ENCODE measurements at regions not wholly inside any gene's neighbourhood (a gene's known extent, or its start where the extent isn't known, plus 50 kb on each side); places are given as distances from the start of the nearest gene placed in this dataset.

GRCh38 chr5:114237766-114238165 is 124.1 kb upstream of the KCNN2 start:
- no peaks in the 10 kb centered on the region for H3K23me2 ChIP-seq (ENCODE audit: insufficient read length, low read depth, low read length, poor library complexity, severe bottlenecking)
- H3K4me1 ChIP-seq (ENCODE audit: insufficient read depth, low read length) = no peaks in the 10 kb centered on the region
- H3K56ac ChIP-seq (ENCODE audit: insufficient read length, low read depth, low read length) = no peak overlapping the region
- H3K4ac ChIP-seq (ENCODE audit: low read depth, low read length) = no peak overlapping the region
- H3K9me3 Mint-ChIP-seq = peaks cover 0 to 2% of the 10 kb centered on the region in 2 experiments; a peak in 1 of 5 replicates
- no peak overlapping the region for H2AK5ac ChIP-seq (ENCODE audit: insufficient read length, low read length)
- no peak overlapping the region for H2AFZ ChIP-seq (ENCODE audit: low read length)
- no peak overlapping the region for H3K4me2 ChIP-seq (ENCODE audit: insufficient read depth, insufficient read length, low read length)
- no peak overlapping the region for H4K5ac ChIP-seq (ENCODE audit: insufficient read length, low read depth, low read length)
- H3K4me1 Mint-ChIP-seq = no peaks in the 10 kb centered on the region
- H3K27ac ChIP-seq (ENCODE audit: insufficient read length, low read depth, low read length) = no peak overlapping the region
- no peak overlapping the region for H2BK120ac ChIP-seq (ENCODE audit: low read depth, low read length, poor library complexity, severe bottlenecking)
- no peaks in the 10 kb centered on the region for H3K79me2 ChIP-seq (ENCODE audit: insufficient read depth, low read length)
- H3K79me1 ChIP-seq (ENCODE audit: insufficient read depth, low read depth, low read length, poor library complexity, severe bottlenecking) = no peaks in the 10 kb centered on the region
- H3T11ph ChIP-seq (ENCODE audit: low read length) = no peak overlapping the region
- H4K8ac ChIP-seq (replicated peaks; ENCODE audit: insufficient read length, low read depth, low read length) = no peak overlapping the region
- H2BK5ac ChIP-seq (ENCODE audit: insufficient read length, low read length) = no peak overlapping the region
- H2BK15ac ChIP-seq (ENCODE audit: low read depth, low read length) = no peak overlapping the region
- H2BK20ac ChIP-seq (ENCODE audit: low read depth, low read length, poor library complexity, severe bottlenecking) = no peak overlapping the region
- no peak overlapping the region for H4K91ac ChIP-seq (ENCODE audit: insufficient read length, low read depth, low read length)
- H3K23ac ChIP-seq (ENCODE audit: insufficient read length, low read depth, low read length) = no peak overlapping the region
- H4K20me1 ChIP-seq (ENCODE audit: control insufficient read depth, insufficient read depth, insufficient read length) = no peaks in the 10 kb centered on the region
- no peak overlapping the region for H3K27ac Mint-ChIP-seq
- no peak overlapping the region for H3K4me3 Mint-ChIP-seq
- H3K14ac ChIP-seq (ENCODE audit: insufficient read depth, low read length) = no peak overlapping the region
- no peaks in the 10 kb centered on the region for H3K9me3 ChIP-seq (ENCODE audit: control insufficient read depth, low read depth, low read length)
- no peak overlapping the region for H2BK12ac ChIP-seq (ENCODE audit: insufficient read length, low read depth, low read length)
- TF ChIP-seq, protein P1, sequence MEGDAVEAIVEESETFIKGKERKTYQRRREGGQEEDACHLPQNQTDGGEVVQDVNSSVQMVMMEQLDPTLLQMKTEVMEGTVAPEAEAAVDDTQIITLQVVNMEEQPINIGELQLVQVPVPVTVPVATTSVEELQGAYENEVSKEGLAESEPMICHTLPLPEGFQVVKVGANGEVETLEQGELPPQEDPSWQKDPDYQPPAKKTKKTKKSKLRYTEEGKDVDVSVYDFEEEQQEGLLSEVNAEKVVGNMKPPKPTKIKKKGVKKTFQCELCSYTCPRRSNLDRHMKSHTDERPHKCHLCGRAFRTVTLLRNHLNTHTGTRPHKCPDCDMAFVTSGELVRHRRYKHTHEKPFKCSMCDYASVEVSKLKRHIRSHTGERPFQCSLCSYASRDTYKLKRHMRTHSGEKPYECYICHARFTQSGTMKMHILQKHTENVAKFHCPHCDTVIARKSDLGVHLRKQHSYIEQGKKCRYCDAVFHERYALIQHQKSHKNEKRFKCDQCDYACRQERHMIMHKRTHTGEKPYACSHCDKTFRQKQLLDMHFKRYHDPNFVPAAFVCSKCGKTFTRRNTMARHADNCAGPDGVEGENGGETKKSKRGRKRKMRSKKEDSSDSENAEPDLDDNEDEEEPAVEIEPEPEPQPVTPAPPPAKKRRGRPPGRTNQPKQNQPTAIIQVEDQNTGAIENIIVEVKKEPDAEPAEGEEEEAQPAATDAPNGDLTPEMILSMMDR (conservative IDR thresholded peaks at IDR 0.05) = no peak
- H3K18ac ChIP-seq (ENCODE audit: insufficient read length, low read depth, low read length) = no peak overlapping the region
- no peaks in the 10 kb centered on the region for H3K27me3 Mint-ChIP-seq (ENCODE audit: low read depth)
- no peaks in the 10 kb centered on the region for H3K36me3 Mint-ChIP-seq (ENCODE audit: insufficient read depth in 1 of 3, low read depth in 3 of 3)
- H3K27me3 ChIP-seq (ENCODE audit: insufficient read depth, low read length) = no peaks in the 10 kb centered on the region
- WGBS (ENCODE audit: extremely low coverage, insufficient read length, low lambda C conversion rate) = no CpG with 5 or more reads among the region's 5 CpGs
- H3K9ac ChIP-seq (ENCODE audit: extremely low read depth, insufficient read length, low read length) = no peak overlapping the region
- DNase-seq = no peak
